HG03135 (cell line): ENCODE measurements at regions not wholly inside any gene's neighbourhood (a gene's known extent, or its start where the extent isn't known, plus 50 kb on each side); places are given as distances from the start of the nearest gene placed in this dataset.

Source experiments
- ATAC-seq: cut with Tn5 transposase; IDR thresholded peaks from one replicate; pipeline ENCODE4 v1.9.1; 2021; ENCODE audit warnings: mild to moderate bottlenecking, moderate library complexity; ENCODE audit not compliant: unreplicated experiment

- ATAC-seq = no peak
Observed at GRCh38 chr6:81822568-81822967, 70.1 kb upstream of the TENT5A start.

- ATAC-seq = no peak
Observed at GRCh38 chr6:81821449-81821848, 69.0 kb upstream of the TENT5A start.

- ATAC-seq = no peak
Observed at GRCh38 chr6:81820980-81821379, 68.5 kb upstream of the TENT5A start.

GRCh38 chr6:81820422-81820821, 67.9 kb upstream of the TENT5A start:
- ATAC-seq = no peak

- no peak for ATAC-seq
Observed at GRCh38 chr6:81819767-81820166, 67.3 kb upstream of the TENT5A start.

- no peak for ATAC-seq
Observed at GRCh38 chr6:81818901-81819361, 66.5 kb upstream of the TENT5A start.

GRCh38 chr6:81816380-81816779, 63.9 kb upstream of the TENT5A start:
- ATAC-seq = no peak

- no peak for ATAC-seq
Observed at GRCh38 chr6:81814370-81815076, 62.0 kb upstream of the TENT5A start.

- ATAC-seq = no peak
Observed at GRCh38 chr6:81813305-81813704, 60.8 kb upstream of the TENT5A start.

- ATAC-seq = no peak
Observed at GRCh38 chr6:81812401-81812800, 59.9 kb upstream of the TENT5A start.

- ATAC-seq = no peak
Observed at GRCh38 chr6:81808851-81809570, 56.5 kb upstream of the TENT5A start.

GRCh38 chr6:81806793-81807565, 54.5 kb upstream of the TENT5A start:
- ATAC-seq = no peak

GRCh38 chr6:81802356-81802755, 49.9 kb upstream of the TENT5A start:
- ATAC-seq = no peak
